PFSK-1 (cell line): ENCODE measurements at regions not wholly inside any gene's neighbourhood (a gene's known extent, or its start where the extent isn't known, plus 50 kb on each side); places are given as distances from the start of the nearest gene placed in this dataset.

Experiments used
- POLR2AphosphoS5 ChIP-seq: IDR thresholded peaks from 2 replicates; pipeline ENCODE4 v1.6.1; 2012; ENCODE audit warnings: low read depth, mild to moderate bottlenecking, control low read depth, low read length, moderate library complexity
- SIN3A ChIP-seq: IDR thresholded peaks from 2 replicates; pipeline ENCODE4 v1.6.1; 2012; ENCODE audit warnings: mild to moderate bottlenecking, low read length, moderate library complexity, borderline replicate concordance; ENCODE audit not compliant: insufficient read depth

- TF ChIP-seq POLR2AphosphoS5 (no peak), SIN3A (no peak)
Measured at GRCh38 chr12:87520968-87521367, 508.2 kb downstream of the C12orf50 start.
